GM19351 (cell line): ENCODE measurements at regions not wholly inside any gene's neighbourhood (a gene's known extent, or its start where the extent isn't known, plus 50 kb on each side); places are given as distances from the start of the nearest gene placed in this dataset.
"Not testable (repeated sequence)": the region's sequence is repeated elsewhere in the genome, so short reads cannot be mapped to it uniquely, and the experiment has no call there.

Source experiments
- ATAC-seq: cut with Tn5 transposase; IDR thresholded peaks from one replicate; pipeline ENCODE4 v1.9.1; 2021; ENCODE audit warnings: mild to moderate bottlenecking, moderate library complexity; ENCODE audit not compliant: unreplicated experiment

DNA sequence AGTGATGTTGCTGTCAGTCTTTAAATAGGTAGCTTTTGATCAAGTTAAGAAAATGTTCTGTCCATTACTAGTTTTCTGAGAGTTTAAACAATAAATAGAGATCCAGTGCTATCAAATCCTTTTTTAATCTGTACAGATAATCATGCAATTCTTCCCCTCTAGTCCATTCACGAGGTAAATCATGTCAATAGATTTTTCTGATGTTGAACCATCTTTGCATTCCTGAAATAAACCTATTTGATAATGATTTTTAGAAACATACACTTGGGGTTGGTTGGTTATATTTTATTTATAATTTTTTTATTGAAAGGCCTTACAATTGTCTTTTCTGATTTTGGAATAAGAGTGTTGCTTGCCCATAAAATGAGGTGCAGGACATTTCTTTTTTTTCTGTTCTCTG, 95.0 kb downstream of the FAM53A start:
- no peak for ATAC-seq

- no peak for ATAC-seq
Measured at GRCh38 chr4:1588306-1588705, 95.8 kb downstream of the FAM53A start.

DNA sequence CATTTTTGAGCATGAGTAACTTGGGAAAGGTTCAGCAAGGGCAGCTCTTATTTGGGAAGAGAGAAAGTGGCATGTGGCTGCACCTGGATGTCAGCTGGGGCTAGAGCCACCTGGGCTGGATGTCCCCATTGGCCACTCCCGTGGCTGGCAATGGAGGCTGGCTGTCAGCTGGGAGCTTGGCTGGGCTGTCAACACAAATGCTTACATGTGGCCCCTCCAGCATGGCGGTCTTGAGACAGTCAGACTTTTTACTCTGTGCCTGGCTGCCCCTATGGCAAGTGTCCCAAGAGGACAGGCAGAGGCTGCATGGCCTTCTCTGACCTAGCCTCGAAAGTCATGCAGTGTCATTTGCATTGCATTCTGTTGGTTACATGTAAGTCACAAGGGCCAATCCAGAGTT, 99.6 kb downstream of the FAM53A start:
- no peak for ATAC-seq

DNA sequence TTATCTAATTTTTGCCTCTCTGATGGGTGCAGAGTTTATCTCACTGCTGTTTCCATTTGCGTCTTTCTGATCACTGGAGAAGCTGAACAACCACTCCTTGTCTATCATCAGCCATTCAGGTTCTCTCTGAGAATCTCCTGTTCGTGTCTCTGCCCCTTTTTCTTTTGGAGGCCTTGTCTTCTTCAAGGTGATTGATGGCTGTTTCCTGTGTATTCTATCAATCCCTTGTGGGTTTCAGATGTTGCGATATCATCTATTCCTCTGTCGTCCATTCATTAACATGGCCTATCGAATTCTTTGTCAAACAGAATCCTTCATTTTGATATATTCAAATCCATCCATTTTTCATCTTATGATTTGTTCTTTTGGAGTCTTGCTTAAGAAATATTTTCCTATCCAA, 100.3 kb downstream of the FAM53A start:
- no peak for ATAC-seq

DNA sequence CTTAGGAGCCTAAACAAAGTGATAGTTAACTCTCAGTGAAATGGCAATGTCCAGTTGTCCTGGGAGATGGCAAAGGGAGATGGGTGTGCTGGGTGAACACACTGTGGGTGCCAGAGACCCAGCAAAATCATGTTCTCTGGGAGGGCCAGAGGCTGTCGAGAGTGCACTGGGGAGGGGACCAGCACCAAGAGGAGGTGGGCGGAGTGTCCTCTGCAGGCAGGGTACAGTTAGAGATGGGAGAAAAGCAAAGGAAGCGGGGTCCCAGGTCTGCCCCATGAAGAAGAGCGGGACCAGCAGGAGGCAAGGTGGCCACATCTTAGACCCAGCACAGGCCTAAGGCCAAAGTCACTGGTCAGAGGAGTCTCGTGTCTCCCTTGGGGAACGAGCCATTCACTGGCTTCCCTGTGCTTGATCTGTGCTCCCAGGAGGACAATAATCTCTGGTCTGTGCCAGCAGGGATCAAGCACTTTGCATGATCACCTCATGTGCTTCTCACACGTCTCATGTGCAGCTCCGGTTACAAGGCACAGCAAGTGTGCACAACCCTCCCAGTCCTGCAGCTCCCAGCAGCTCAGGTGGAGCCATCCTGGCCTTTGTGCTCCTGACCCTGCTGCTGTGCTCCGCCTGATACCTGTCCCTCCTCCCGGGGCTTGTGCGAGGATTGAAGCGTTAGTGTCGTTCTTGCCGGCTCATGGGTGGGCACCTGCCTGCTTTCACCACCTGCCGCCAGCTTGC, 100.9 kb downstream of the FAM53A start:
- no peak for ATAC-seq

DNA sequence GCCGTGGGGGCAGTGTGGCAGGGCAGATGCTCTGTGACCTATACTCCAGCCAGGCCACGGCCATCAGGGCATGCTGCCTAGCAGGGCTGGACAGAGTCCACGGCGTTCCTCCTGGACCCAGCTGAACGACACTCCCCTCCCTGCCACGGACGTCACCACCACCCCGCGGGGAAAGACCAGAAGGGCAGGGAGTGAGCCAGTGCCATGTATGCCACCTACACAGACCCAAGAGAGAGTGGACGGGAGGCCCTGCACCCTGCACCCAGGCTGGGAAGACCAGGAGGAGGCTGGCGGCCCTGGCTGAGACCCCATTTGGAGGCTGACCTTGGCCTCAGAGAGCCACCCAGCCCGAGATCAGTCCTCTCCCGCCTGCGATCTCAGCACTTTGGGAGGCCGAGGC, 101.9 kb downstream of the FAM53A start:
- ATAC-seq: no peak

GRCh38 chr4:1581164-1581894, 102.8 kb downstream of the FAM53A start:
- ATAC-seq: peak; percentile 66

GRCh38 chr4:1580692-1581012, 103.5 kb downstream of the FAM53A start:
- not testable (repeated sequence) for ATAC-seq

- peak; percentile 47 for ATAC-seq
Measured at GRCh38 chr4:1579901-1580691, 104.0 kb downstream of the FAM53A start.

DNA sequence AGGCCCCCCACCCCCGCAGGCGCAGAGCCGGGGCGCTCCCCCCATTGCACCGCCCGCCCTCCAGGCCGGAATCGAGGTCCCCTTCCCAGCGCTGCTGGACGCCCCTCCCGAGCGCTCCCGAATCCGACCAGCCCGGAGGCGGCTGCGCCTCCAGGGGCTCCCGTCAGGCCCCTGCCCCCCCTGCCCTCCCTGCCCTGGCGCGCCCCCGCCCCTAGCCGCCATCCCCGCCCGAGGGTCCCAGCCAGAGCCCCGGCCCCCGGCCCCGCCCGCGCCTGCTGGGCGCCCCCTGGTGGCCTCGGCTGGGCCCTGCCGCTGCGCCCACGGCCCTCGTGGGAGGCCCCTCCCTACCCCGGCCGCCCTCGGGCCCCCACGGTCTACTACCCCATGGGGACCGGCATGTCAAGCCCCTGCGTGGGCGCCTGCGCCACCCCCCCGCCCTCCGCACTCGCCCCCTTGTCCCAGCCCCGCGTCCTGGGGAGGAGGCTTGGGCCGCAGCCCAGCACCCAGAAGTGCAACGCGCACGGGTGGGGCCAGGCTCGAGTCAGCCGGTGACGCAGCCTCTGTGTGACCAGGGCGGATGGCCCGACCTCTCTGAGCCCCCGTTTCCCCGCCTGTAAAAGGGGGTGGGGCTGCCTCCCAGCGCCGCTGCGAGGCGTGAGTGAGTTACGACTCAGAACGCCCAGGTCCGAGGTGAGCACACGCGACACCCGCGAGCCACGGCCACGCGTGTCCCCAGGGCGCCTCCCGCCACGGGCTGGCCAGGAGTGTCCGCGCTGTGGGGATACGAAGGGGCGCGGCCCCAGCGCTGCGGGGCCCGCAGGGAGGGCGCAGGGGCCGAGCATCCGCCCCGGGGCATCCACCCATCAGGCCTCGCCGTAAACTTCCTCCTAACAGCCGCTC, 104.9 kb downstream of the FAM53A start:
- ATAC-seq: peak; percentile 46

DNA sequence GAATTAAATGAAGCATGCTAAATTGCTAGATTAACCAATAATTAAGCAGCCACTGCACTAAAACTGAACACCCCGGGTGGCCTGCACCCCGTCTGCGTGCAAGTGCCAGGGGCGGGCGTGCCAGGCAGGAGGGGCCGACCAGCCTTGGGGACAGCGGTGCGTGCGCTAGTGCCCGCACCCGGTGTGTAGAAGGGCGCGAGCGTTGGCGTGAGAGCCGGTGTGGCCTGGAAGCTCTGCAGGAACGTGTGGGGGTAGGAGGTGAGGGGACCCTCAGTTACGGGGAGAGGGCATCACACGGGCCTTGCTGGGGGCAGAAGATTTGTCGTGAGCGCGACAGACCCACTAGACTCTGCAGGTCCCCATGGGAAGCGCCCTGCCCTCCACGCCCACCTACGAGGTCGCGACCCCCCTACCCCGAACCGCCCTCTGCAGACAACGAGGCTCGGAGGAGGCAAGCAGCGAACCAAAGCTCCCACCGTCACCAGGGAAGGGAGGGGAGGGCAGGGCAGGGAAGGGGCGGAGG, 105.8 kb downstream of the FAM53A start:
- ATAC-seq: no peak

GRCh38 chr4:1577822-1578217, 106.3 kb downstream of the FAM53A start:
- ATAC-seq: no peak

- ATAC-seq: no peak
Measured at GRCh38 chr4:1576961-1577821, 106.9 kb downstream of the FAM53A start.

GRCh38 chr4:1576304-1576960, 107.7 kb downstream of the FAM53A start:
- ATAC-seq: no peak

DNA sequence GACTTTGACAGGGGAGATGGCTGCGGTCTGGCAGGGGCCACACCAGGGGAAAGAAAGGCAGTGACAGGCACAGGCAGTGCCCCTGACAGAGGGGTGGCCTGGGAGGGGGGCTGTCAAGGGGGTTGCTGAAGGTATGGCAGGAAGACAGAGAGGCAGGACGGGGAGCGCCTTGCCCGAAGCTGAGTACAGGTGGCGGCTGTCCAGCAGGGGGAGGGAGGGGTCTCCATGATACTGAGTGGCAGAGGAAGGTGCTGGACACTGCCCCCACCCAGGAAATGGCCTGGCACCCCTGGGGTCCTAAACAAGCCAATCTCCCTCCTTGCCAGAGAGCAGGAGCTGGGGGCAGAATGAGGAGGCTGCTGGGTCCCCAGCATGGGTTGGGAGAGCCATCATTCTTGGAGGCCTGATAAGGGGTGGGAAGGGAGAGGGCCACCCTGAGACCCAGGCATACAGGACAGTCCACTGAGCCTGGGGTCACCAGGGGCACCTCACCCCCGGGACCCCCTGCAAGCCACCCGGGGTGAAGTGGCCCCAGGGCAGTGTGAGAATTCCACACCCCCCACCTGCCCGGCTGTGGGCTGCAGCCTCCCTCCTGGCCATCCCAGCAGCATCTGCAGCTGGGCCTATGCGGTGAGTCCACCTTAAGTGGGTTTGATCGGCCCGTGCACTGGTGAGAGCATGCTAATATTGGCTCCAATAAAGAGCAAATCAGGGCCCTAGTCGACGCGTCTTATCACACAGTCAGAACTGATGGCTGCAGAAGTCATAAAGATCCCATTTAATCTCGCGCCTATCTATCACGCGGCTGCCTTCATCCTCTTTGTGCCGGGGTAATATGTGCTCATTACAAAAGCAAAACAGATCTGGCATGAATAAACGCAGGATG, 108.5 kb downstream of the FAM53A start:
- ATAC-seq: no peak

- no peak for ATAC-seq
Measured at GRCh38 chr4:1574601-1575417, 109.3 kb downstream of the FAM53A start.

- ATAC-seq: no peak
Measured at GRCh38 chr4:1573830-1574459, 110.2 kb downstream of the FAM53A start.
